OCI-LY3 (cell line): ENCODE measurements at regions not wholly inside any gene's neighbourhood (a gene's known extent, or its start where the extent isn't known, plus 50 kb on each side); places are given as distances from the start of the nearest gene placed in this dataset.

Experiments
- CTCF ChIP-seq: fragments of 200-600, 300-600 bp; sonication (generic); IDR thresholded peaks from 2 replicates; pipeline ENCODE4 v1.5.1; 2014; ENCODE audit warnings: antibody characterized with exemption, low read length, low read depth
- EZH2phosphoT487 ChIP-seq: fragments of 200-600 bp; shearing (Covaris generic); IDR thresholded peaks from 2 replicates; pipeline ENCODE4 v1.6.1; 2018; ENCODE audit warnings: antibody characterized with exemption, mixed run types, low read depth

GRCh38 chr9:99336005-99336404 lies 113.9 kb downstream of the SEC61B start:
- peak; percentile 32; the same call in 1 of the 2 replicates for TF ChIP-seq CTCF
- no peak for TF ChIP-seq EZH2phosphoT487
